NCI-H2227 treated with DMSO at 0.1 percent for 48 hours (cell line): ENCODE measurements at regions not wholly inside any gene's neighbourhood (a gene's known extent, or its start where the extent isn't known, plus 50 kb on each side); places are given as distances from the start of the nearest gene placed in this dataset.
"Not testable (repeated sequence)": the region's sequence is repeated elsewhere in the genome, so short reads cannot be mapped to it uniquely, and the experiment has no call there.

Experiments used
- DNase-seq: peaks from one replicate; lab custom pipeline; 2025; lab: John Stamatoyannopoulos, UW

GRCh38 chr6:168193816-168194721 lies 115.1 kb upstream of the FRMD1 start:
- DNase-seq = no peak

DNA sequence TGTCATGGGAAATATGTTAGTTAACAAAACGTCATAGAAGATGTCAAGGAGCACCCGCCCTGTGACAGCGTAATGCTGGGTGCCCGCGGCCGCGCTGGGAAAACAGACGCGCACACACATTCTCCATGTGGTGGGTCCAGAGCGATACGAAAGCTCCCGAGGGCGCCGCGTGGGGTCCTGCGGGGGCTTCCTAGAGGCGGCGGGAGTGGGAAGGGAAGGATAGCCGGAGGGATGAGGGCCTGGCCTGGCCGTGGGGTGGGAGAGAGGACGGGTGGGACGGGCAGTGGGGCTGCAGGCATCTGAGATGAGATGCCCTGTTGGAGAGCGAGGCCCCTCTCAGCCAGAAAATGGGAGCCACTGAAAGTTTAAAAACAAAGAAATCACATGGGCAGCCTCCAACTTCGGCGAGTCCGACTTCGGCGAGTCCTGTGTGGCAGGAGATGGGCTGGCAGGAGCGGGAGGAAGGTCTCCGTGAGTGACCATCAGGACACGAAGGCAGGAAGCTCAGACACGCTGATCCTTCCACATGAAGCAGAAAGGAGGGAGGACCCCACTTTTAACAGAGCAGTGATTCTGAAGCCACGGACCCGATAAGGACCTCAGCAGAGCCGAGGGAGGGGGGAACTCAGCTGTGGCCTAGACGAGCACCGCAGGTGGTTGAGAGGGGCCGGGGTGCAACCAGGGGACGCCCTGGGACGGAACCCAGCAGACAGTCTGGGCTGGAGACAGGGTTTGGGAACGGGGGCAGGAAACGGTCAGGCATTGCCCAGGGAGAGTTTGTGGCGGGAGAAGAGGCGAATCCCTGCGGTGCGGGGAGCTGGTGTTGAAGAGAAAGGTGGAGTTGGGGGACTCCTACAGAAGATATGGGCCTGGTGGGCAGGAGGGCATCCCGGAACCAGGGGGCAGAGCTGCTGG lies 114.1 kb upstream of the FRMD1 start:
- no peak for DNase-seq

- DNase-seq = no peak
Observed at GRCh38 chr6:168192195-168192900, 113.3 kb upstream of the FRMD1 start.

DNA sequence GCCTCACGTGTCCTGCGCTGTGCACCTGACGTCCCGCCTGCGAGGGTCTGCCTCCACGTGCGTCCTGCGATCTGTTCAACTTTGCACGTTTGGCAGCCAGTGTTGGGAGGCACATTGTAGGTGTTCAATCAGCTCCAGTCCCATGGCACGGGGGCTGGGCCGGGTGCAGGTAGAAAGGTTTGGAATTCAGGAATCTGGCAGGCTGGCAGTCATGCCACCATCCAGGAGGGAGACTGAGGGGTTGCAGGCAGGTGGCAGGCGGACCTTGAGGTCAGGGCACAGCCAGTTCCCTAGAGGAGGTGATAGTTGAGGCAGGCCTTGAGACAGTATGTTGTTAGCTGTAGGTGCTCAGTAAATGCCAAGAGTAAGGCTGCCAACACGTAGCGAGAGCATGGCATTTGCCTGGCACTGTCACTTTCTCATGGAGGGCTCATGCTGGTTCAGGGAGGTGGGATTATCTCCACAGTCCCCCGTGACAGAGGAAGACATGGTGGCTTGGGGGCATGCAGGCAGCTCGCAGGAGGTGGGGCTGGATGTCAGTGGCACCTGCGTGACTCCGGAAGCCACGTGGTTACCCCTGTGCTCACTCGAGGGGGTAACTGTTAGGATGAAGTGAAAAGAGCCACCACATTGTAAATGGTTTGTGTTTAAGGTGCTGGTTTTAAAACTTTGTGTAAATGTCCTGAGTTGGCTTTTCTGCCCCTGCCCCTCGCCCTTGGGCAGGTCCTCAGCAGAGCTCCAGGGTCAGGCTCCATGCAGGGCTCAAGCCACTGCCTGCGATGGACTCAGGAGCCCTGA lies 111.8 kb upstream of the FRMD1 start:
- no peak for DNase-seq

DNA sequence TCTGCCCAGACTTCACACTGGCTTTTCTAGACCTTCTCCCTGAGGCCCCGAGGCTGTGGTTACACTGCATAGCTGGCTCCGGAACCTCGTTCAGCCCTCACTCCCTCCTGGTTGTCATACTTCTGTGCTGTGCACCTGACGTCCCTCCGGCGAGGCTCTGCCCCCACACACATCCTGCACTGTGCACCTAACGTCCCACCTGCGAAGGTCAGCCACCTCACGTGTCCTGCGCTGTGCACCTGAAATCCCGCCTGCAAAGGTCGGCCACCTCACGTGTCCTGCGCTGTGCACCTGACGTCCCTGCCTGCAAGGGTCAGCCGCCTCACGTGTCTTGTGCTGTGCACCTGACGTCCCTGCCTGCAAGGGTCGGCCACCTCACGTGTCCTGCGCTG lies 111.0 kb upstream of the FRMD1 start:
- DNase-seq = no peak

DNA sequence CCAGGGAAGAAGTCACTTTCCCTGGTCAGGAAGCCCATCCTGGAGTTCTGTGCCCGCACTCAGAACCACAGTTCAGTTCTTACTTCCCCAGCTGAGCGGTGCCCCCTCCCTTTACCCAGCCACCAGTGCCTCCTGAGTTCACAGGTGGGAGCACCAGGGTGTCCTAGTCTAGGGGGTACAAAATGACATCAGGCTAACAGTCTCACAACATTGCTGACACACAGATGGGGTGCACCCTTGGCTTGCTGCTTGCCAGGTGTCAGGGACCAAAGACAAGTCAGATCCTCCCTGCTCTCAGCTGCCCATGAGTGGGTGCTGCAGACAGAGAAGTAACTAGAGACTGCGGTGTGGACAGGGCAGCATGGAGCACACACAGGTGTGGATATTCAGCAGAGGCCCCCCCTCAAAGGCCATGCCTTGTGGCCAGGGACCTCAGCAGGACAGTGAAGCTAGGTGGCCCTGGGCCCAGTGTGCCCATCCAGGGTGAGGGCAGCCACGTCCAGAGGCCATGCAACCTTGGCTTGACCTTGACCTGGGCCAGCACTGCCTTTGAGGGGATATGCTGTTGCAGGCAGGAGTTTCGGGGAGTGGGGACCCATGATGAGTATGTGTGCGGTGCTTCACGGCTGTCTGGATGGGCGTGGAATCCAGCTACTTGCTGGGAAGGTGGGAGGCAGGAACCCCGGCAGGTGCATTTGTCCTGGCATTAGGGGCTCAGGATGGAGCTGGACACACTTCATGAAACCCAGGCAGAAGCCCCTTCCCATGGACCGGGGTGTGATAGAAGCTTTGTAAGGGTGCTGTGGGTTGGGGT lies 110.4 kb upstream of the FRMD1 start:
- DNase-seq = no peak

GRCh38 chr6:168188369-168189199 lies 109.6 kb upstream of the FRMD1 start:
- no peak for DNase-seq

DNA sequence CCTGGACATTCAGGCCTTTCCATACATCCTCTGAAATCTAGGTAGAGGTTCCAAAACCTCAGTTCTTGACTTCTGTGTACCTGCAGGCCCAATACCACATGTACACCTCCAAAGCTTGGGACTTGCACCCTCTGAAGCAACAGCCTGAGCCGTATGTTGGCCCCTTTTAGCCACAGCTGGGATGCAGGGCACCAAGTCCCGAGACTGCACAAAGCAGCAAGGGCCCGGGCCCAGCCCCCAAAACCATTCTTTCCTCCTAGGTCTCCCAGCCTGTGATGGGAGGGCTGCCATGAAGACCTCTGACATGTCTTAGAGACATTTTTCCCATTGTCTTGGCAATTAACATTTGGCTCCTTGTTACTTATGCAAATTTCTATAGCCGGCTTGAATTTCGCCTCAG lies 107.4 kb upstream of the FRMD1 start:
- DNase-seq = no peak

- DNase-seq = not testable (repeated sequence)
Observed at GRCh38 chr6:168186018-168186417, 107.0 kb upstream of the FRMD1 start.

GRCh38 chr6:168184701-168185100 lies 105.7 kb upstream of the FRMD1 start:
- no peak for DNase-seq

- DNase-seq = no peak
Observed at GRCh38 chr6:168183613-168183970, 104.6 kb upstream of the FRMD1 start.

GRCh38 chr6:168182908-168183612 lies 104.0 kb upstream of the FRMD1 start:
- no peak for DNase-seq

DNA sequence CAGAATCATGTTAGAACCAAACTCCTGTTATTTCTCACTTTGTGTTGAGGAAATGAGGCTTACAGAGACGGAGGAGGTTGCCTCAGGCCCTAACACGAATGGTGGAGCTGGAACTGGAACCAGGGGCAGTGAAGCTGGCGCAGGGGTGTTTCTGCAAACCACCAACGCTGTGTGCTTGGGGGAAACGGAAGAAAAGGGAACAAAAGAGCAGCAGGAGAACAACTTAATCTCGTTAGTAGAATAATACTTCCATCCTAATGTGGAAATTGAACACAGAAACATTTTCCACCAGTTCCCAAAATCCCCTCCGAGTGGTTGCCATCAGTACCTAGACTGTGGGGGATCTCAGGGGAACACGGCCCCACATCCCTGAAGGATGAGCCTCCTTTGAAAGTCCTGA lies 103.4 kb upstream of the FRMD1 start:
- no peak for DNase-seq

GRCh38 chr6:168181876-168182275 lies 102.9 kb upstream of the FRMD1 start:
- no peak for DNase-seq

GRCh38 chr6:168181316-168181715 lies 102.3 kb upstream of the FRMD1 start:
- DNase-seq = no peak

- DNase-seq = no peak
Observed at GRCh38 chr6:168180548-168181011, 101.6 kb upstream of the FRMD1 start.

GRCh38 chr6:168179702-168180382 lies 100.8 kb upstream of the FRMD1 start:
- DNase-seq = no peak

DNA sequence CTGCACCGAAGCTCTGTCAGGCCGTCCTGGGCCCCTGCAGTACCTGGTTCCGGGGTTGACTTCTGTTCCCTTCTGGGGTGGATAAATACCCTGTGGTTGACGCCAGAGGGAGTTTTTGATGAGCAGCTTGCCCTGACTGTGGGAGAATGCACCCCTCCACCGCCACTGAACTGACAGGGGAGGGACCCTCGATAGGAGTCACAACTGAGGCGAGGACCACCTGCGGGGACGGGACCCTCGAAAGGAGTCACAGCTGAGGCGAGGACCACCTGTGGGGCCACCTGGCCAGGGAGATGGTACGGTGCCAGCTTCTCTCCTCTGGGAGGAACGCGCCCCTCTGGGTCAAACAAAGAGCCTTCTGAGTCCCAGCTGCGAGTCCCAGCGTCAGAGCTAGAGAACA lies 100.1 kb upstream of the FRMD1 start:
- DNase-seq = no peak
